NT2/D1 (cell line): ENCODE measurements at regions not wholly inside any gene's neighbourhood (a gene's known extent, or its start where the extent isn't known, plus 50 kb on each side); places are given as distances from the start of the nearest gene placed in this dataset.

Experiments used
- DNase-seq: peaks from one replicate; pipeline ENCODE4 v3.0.0-alpha.2; 2011; ENCODE audit warnings: low read depth, low spot score
- H3K27me3 ChIP-seq: 2 replicates; pipeline ENCODE4 v1.6.0; 2011; ENCODE audit warnings: mild to moderate bottlenecking; ENCODE audit not compliant: insufficient read length, insufficient read depth
- H3K36me3 ChIP-seq: 2 replicates; pipeline ENCODE4 v1.6.1; 2011; ENCODE audit warnings: mild to moderate bottlenecking, low read length, mixed read lengths; ENCODE audit not compliant: insufficient read depth, insufficient read length
- H3K4me1 ChIP-seq: 2 replicates; pipeline ENCODE4 v1.5.1; 2011; ENCODE audit not compliant: insufficient read depth, insufficient read length
- H3K4me3 ChIP-seq: 2 replicates; pipeline ENCODE4 v1.5.1; 2011; ENCODE audit warnings: low read depth; ENCODE audit not compliant: insufficient read length
- H3K9ac ChIP-seq: 2 replicates; pipeline ENCODE4 v1.6.0; 2011; ENCODE audit warnings: low read depth; ENCODE audit not compliant: insufficient read length
- H3K9me3 ChIP-seq: 2 replicates; pipeline ENCODE4 v1.5.1; 2011; ENCODE audit warnings: mild to moderate bottlenecking, low read length; ENCODE audit not compliant: insufficient read depth
- SUZ12 ChIP-seq: IDR thresholded peaks from 2 replicates; pipeline ENCODE4 v1.6.1; 2011; ENCODE audit not compliant: insufficient read length, insufficient read depth; ENCODE audit errors: extremely low read depth
- YY1 ChIP-seq: IDR thresholded peaks from 2 replicates; pipeline ENCODE4 v1.6.1; 2011; ENCODE audit not compliant: insufficient read length, insufficient read depth
- ZNF274 ChIP-seq: IDR thresholded peaks from 2 replicates; pipeline ENCODE4 v1.6.1; 2011; ENCODE audit warnings: mild to moderate bottlenecking, low read depth, low read length

DNA sequence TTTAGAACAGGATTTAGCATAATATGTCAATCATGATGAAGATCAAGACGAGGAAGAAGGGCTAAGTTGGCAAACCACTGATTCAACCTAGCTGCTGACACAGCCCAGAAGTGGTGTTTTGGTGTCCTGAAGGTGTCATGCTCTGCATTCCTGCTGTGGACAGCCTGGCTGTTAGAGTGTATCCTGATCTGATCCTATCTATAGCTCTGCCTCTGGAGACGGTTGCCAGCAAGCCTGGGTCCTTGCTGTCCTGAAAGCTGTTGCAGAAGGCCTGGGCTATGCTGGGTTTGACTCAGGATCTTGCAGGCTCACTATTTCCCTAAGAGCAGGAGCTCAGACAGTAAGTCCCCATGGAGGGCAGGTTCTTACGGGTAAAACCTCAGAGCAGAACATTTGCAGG, 416.4 kb downstream of the TSHZ3 start:
- H3K36me3 ChIP-seq, result no peaks in the 10 kb centered on the region
- TF ChIP-seq YY1 (no peak), SUZ12 (no peak), ZNF274 (no peak)
- no peak overlapping the region for H3K9ac ChIP-seq
- H3K9me3 ChIP-seq, result peaks cover 11% of the 10 kb centered on the region; the same call in 1 of the 2 replicates
- no peak overlapping the region for H3K4me3 ChIP-seq
- no peaks in the 10 kb centered on the region for H3K4me1 ChIP-seq
- no peaks in the 10 kb centered on the region for H3K27me3 ChIP-seq
- no peak for DNase-seq

DNA sequence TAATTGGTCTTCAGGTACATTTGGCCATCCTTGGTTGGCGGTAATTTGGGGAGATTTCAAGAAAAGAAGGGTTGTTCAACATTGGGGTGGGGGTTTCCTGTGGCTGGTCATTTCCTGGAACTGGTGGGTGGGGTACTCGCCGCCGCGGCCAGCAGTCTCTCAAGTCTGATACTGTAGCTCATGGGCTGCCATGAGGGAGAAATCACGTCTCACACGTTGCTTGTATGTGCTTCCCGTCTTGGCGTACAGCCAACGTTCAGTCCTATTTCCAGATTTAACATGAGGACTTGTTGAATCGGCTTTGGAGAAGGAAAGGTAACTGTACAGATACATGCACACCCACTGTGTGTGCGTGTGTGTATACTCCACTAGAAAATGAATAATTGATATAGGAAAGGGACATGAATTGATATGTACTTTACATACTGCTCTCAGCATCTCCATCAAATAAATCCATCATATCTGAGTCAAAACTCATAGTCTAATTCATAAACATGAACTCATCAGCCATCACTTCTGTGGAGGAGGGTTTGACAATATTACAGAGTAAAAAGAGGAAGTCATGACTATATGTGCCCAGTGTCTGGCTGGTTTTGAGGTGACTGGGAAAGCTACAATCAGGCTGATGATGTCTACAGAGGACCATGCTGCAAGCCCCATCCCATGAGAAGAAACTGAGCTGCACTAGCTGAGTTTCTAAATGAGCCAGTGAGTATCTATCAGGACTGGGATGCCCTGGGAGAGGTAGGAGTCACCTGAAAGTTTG, 418.1 kb downstream of the TSHZ3 start:
- peaks cover 15% of the 10 kb centered on the region; the same call in 1 of the 2 replicates for H3K9me3 ChIP-seq

GRCh38 chr19:30927705-30928104, 421.5 kb downstream of the TSHZ3 start:
- TF ChIP-seq YY1, result no peak
- TF ChIP-seq ZNF274, result no peak
- TF ChIP-seq SUZ12, result no peak
- H3K9me3 ChIP-seq, result peaks cover 15% of the 10 kb centered on the region; the same call in 1 of the 2 replicates
- no peaks in the 10 kb centered on the region for H3K27me3 ChIP-seq
- H3K4me3 ChIP-seq, result no peak overlapping the region
- no peaks in the 10 kb centered on the region for H3K36me3 ChIP-seq
- H3K9ac ChIP-seq, result no peak overlapping the region
- DNase-seq, result no peak
- no peaks in the 10 kb centered on the region for H3K4me1 ChIP-seq

More for the DNA sequence above, 418.1 kb downstream of the TSHZ3 start:
- Histone ChIP-seq H3K4me1 (no peaks in the 10 kb centered on the region), H3K36me3 (no peaks in the 10 kb centered on the region), H3K4me3 (no peak overlapping the region), H3K27me3 (no peaks in the 10 kb centered on the region), H3K9ac (no peak overlapping the region)
- no peak for DNase-seq
- no peak for TF ChIP-seq YY1
- TF ChIP-seq ZNF274, result no peak
- TF ChIP-seq SUZ12, result no peak

- H3K4me3 ChIP-seq, result no peak overlapping the region
- DNase-seq, result no peak
- peaks cover 15% of the 10 kb centered on the region; the same call in 1 of the 2 replicates for H3K9me3 ChIP-seq
- H3K4me1 ChIP-seq, result no peaks in the 10 kb centered on the region
- H3K27me3 ChIP-seq, result no peaks in the 10 kb centered on the region
- H3K9ac ChIP-seq, result no peak overlapping the region
- TF ChIP-seq YY1 (no peak), ZNF274 (no peak), SUZ12 (no peak)
- H3K36me3 ChIP-seq, result no peaks in the 10 kb centered on the region
These were observed 424.6 kb downstream of the TSHZ3 start for GRCh38 chr19:30924670-30925069.

GRCh38 chr19:30924069-30924636, 425.1 kb downstream of the TSHZ3 start:
- no peak for TF ChIP-seq YY1
- TF ChIP-seq ZNF274, result no peak
- Histone ChIP-seq H3K36me3 (no peaks in the 10 kb centered on the region), H3K27me3 (no peaks in the 10 kb centered on the region), H3K4me1 (no peaks in the 10 kb centered on the region), H3K4me3 (no peak overlapping the region), H3K9me3 (peaks cover 15% of the 10 kb centered on the region; the same call in 1 of the 2 replicates), H3K9ac (no peak overlapping the region)
- DNase-seq, result no peak

GRCh38 chr19:30923621-30924020, 425.6 kb downstream of the TSHZ3 start:
- peaks cover 11% of the 10 kb centered on the region; the same call in 1 of the 2 replicates for H3K9me3 ChIP-seq
- TF ChIP-seq YY1, result no peak
- no peak for TF ChIP-seq SUZ12
- no peak for TF ChIP-seq ZNF274
- no peak for DNase-seq

DNA sequence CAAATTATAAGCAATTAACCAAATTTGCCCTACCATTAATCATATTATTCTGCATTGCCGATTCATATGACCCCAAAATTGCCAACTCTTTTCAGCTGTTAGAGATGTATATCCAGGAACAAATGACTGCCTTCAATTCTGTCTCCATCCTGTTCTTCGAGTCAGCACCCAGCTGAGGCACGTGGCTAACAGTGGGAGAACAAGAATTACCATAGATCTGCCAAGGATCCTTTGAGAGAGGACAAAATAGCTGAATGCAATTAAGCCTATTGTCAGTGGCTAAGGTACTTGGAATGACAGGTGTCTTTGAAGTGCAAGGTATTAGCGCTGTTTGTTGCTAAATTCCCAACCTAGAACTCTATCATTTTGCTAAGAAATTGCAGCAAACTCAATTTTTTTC, 426.1 kb downstream of the TSHZ3 start:
- no peak for DNase-seq
- H3K36me3 ChIP-seq, result no peaks in the 10 kb centered on the region
- no peak overlapping the region for H3K9ac ChIP-seq
- no peak overlapping the region for H3K4me3 ChIP-seq
- peaks cover 6% of the 10 kb centered on the region; the same call in 1 of the 2 replicates for H3K9me3 ChIP-seq
- H3K4me1 ChIP-seq, result no peaks in the 10 kb centered on the region
- H3K27me3 ChIP-seq, result no peaks in the 10 kb centered on the region
- TF ChIP-seq YY1 (no peak), ZNF274 (no peak)

More at GRCh38 chr19:30923621-30924020, 425.6 kb downstream of the TSHZ3 start:
- H3K4me1 ChIP-seq, result no peaks in the 10 kb centered on the region
- H3K9ac ChIP-seq, result no peak overlapping the region
- no peak overlapping the region for H3K4me3 ChIP-seq
- no peaks in the 10 kb centered on the region for H3K27me3 ChIP-seq
- H3K36me3 ChIP-seq, result no peaks in the 10 kb centered on the region

DNA sequence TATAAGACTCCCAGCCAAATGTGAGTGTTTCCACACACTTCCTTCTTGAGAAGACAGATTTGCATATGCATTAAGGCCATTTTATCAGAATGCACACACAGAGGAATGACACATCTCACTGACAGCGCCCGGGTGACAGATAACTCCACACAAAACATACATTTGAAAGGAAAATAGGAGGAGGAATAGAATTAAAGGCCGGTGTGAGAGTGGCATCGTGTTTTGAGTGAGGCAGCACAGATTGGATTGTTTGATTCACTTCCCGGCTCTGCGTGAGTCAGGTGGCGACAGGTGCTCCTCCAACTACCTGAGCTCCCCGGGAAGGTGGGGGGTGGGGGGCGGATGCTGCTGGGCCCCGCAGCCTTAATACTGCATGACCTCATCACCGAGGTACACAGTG, 429.0 kb downstream of the TSHZ3 start:
- DNase-seq, result no peak
- H3K9me3 ChIP-seq, result no peaks in the 10 kb centered on the region
- no peaks in the 10 kb centered on the region for H3K36me3 ChIP-seq
- H3K4me3 ChIP-seq, result no peak overlapping the region
- no peaks in the 10 kb centered on the region for H3K4me1 ChIP-seq
- H3K27me3 ChIP-seq, result no peaks in the 10 kb centered on the region
- no peak overlapping the region for H3K9ac ChIP-seq
- TF ChIP-seq ZNF274, result no peak
- no peak for TF ChIP-seq SUZ12
- no peak for TF ChIP-seq YY1
